Activated B cell treated with CpG ODN at 0.5 μM for 24 hours (primary cell): ENCODE measurements at regions not wholly inside any gene's neighbourhood (a gene's known extent, or its start where the extent isn't known, plus 50 kb on each side); places are given as distances from the start of the nearest gene placed in this dataset.

ENCODE experiments used
- ATAC-seq: fragments of 200-7000 bp; cut with Tn5 transposase; one replicate; pipeline ENCODE4 v1.10.0; 2021; ENCODE audit warnings: low read depth, mild to moderate bottlenecking, moderate library complexity
- CTCF ChIA-PET: fragments of 350-600 bp; sonication (Branson Sonifier 250); formaldehyde crosslinking; loops from one replicate; lab custom pipeline; 2021; ENCODE audit warnings: antibody characterized with exemption; lab: Charles Lee
- POLR2A ChIA-PET: fragments of 350-600 bp; sonication (Branson Sonifier 250); formaldehyde crosslinking; loops from one replicate; lab custom pipeline; 2021; ENCODE audit warnings: antibody characterized with exemption; lab: Charles Lee
- DNase-seq: peaks from one replicate; pipeline ENCODE4 v3.0.0; 2022
- H3K27ac Mint-ChIP-seq: one replicate; pipeline ENCODE4 v1.8.0; 2020; ENCODE audit warnings: mixed read lengths
- H3K27me3 Mint-ChIP-seq: one replicate; pipeline ENCODE4 v1.8.0; 2021; ENCODE audit warnings: mixed read lengths
- H3K36me3 Mint-ChIP-seq: one replicate; pipeline ENCODE4 v1.8.0; 2021; ENCODE audit warnings: low read depth, mixed read lengths
- H3K4me1 Mint-ChIP-seq: one replicate; pipeline ENCODE4 v1.8.0; 2021; ENCODE audit warnings: mixed read lengths
- H3K4me3 Mint-ChIP-seq: one replicate; pipeline ENCODE4 v1.8.0; 2020; ENCODE audit warnings: mild to moderate bottlenecking, mixed read lengths
- H3K9me3 Mint-ChIP-seq: one replicate; pipeline ENCODE4 v1.8.0; 2020; ENCODE audit warnings: mixed read lengths
- CTCF ChIP-seq: fragments of 200-600 bp; IDR thresholded peaks from one replicate; pipeline ENCODE4 v1.8.0; 2022; ENCODE audit warnings: antibody characterized with exemption, mild to moderate bottlenecking
- intact Hi-C: fragments of 100-400 bp; cut with micrococcal nuclease; formaldehyde crosslinking; loops from one replicate; pipeline ENCODE4 v1.15.1; 2024

- no peak overlapping the region for H3K27ac Mint-ChIP-seq
- POLR2A ChIA-PET, result no interaction called here
These were observed 227.4 kb downstream of the SLC7A11 start for GRCh38 chr4:138014590-138015288.

GRCh38 chr4:138013625-138014024 is 228.5 kb downstream of the SLC7A11 start:
- no peak for TF ChIP-seq CTCF
- intact Hi-C loops, result no loop called here
- peaks cover 4% of the 10 kb centered on the region for H3K27me3 Mint-ChIP-seq
- H3K4me3 Mint-ChIP-seq, result no peak overlapping the region
- no peak for ATAC-seq
- no peak for DNase-seq
- ChIA-PET CTCF (interaction anchor here (1.3 kb wide), 1 partner anchor 22 kb away, joined by 3 read pairs; no protein-coding TSS in a partner anchor), POLR2A (no interaction called here)
- H3K27ac Mint-ChIP-seq, result no peak overlapping the region
- no peaks in the 10 kb centered on the region for H3K9me3 Mint-ChIP-seq
- no peaks in the 10 kb centered on the region for H3K36me3 Mint-ChIP-seq
- no peaks in the 10 kb centered on the region for H3K4me1 Mint-ChIP-seq

More at GRCh38 chr4:138014590-138015288, 227.4 kb downstream of the SLC7A11 start:
- ATAC-seq, result no peak
- CTCF ChIA-PET, result interaction anchor here (1.3 kb wide), 1 partner anchor 21 kb away, joined by 3 read pairs; no protein-coding TSS in a partner anchor
- H3K36me3 Mint-ChIP-seq, result no peaks in the 10 kb centered on the region
- intact Hi-C loops, result no loop called here
- no peak overlapping the region for H3K4me3 Mint-ChIP-seq
- peaks cover 4% of the 10 kb centered on the region for H3K27me3 Mint-ChIP-seq
- DNase-seq, result no peak
- no peaks in the 10 kb centered on the region for H3K4me1 Mint-ChIP-seq
- no peak for TF ChIP-seq CTCF
- no peaks in the 10 kb centered on the region for H3K9me3 Mint-ChIP-seq

GRCh38 chr4:138010639-138011038 is 231.5 kb downstream of the SLC7A11 start:
- Mint-ChIP-seq H3K4me3 (no peak overlapping the region), H3K9me3 (no peaks in the 10 kb centered on the region), H3K27me3 (no peaks in the 10 kb centered on the region), H3K36me3 (no peaks in the 10 kb centered on the region), H3K4me1 (no peaks in the 10 kb centered on the region), H3K27ac (no peak overlapping the region)
- intact Hi-C loops, result no loop called here
- no peak for DNase-seq
- no peak for TF ChIP-seq CTCF
- no peak for ATAC-seq
- CTCF ChIA-PET, result no interaction called here
- POLR2A ChIA-PET, result no interaction called here

GRCh38 chr4:138007572-138007971 is 234.6 kb downstream of the SLC7A11 start:
- POLR2A ChIA-PET, result no interaction called here
- intact Hi-C loops, result no loop called here

GRCh38 chr4:138005486-138005885 is 236.7 kb downstream of the SLC7A11 start:
- H3K4me1 Mint-ChIP-seq, result no peaks in the 10 kb centered on the region
- ChIA-PET CTCF (no interaction called here), POLR2A (no interaction called here)
- intact Hi-C loops, result no loop called here
- ATAC-seq (no peak), DNase-seq (no peak)
- no peaks in the 10 kb centered on the region for H3K9me3 Mint-ChIP-seq
- H3K27ac Mint-ChIP-seq, result no peak overlapping the region
- H3K36me3 Mint-ChIP-seq, result no peaks in the 10 kb centered on the region
- H3K27me3 Mint-ChIP-seq, result peaks cover 5% of the 10 kb centered on the region
- no peak overlapping the region for H3K4me3 Mint-ChIP-seq
- no peak for TF ChIP-seq CTCF

More at GRCh38 chr4:138007572-138007971, 234.6 kb downstream of the SLC7A11 start:
- DNase-seq (no peak), ATAC-seq (no peak)
- CTCF ChIA-PET, result no interaction called here
- no peaks in the 10 kb centered on the region for H3K36me3 Mint-ChIP-seq
- H3K27me3 Mint-ChIP-seq, result peaks cover 2% of the 10 kb centered on the region
- no peaks in the 10 kb centered on the region for H3K4me1 Mint-ChIP-seq
- H3K9me3 Mint-ChIP-seq, result no peaks in the 10 kb centered on the region
- no peak overlapping the region for H3K27ac Mint-ChIP-seq
- no peak for TF ChIP-seq CTCF
- H3K4me3 Mint-ChIP-seq, result no peak overlapping the region
